H1 (cell line): ENCODE measurements at regions not wholly inside any gene's neighbourhood (a gene's known extent, or its start where the extent isn't known, plus 50 kb on each side); places are given as distances from the start of the nearest gene placed in this dataset.

Experiments used
- CTCF ChIA-PET: fragments of 300-600 bp; sonication (Branson Sonifier 250); formaldehyde crosslinking; loops from one replicate; lab custom pipeline; 2021; ENCODE audit not compliant: partially characterized antibody; lab: Charles Lee
- POLR2A ChIA-PET: fragments of 300-600 bp; sonication (Branson Sonifier 250); formaldehyde crosslinking; loops from one replicate; lab custom pipeline; 2021; ENCODE audit warnings: inconsistent platforms; ENCODE audit not compliant: partially characterized antibody; lab: Charles Lee
- DNase-seq, 2 experiments: peaks; one replicate each; pipeline versions ENCODE4 v3.0.0 to v3.0.0-alpha.2; 2010 to 2022; ENCODE audit warnings: low spot score in 2 of 2, low read depth in 1 of 2, mixed read lengths in 1 of 2
- FAIRE-seq: peaks from 2 replicates; lab custom pipeline; 2011; peaks lifted over from hg19 to GRCh38; lab: Jason Lieb, UNC
- H2AFZ ChIP-seq: 2 replicates; pipeline ENCODE4 v1.8.1; 2012; ENCODE audit warnings: low read length, inconsistent platforms
- H2AK5ac ChIP-seq: 2 replicates; pipeline ENCODE4 v1.6.1; 2013; ENCODE audit warnings: low read depth, low read length
- H2BK120ac ChIP-seq: replicated peaks from 2 replicates; pipeline ENCODE3; 2013; ENCODE audit warnings: low read depth, low read length, inconsistent platforms
- H2BK12ac ChIP-seq: 2 replicates; pipeline ENCODE4 v1.6.1; 2013; ENCODE audit warnings: low read depth, low read length
- H2BK15ac ChIP-seq: 2 replicates; pipeline ENCODE4 v1.6.1; 2013; ENCODE audit warnings: low read length
- H2BK20ac ChIP-seq: 2 replicates; pipeline ENCODE4 v1.6.1; 2013; ENCODE audit warnings: low read length
- H2BK5ac ChIP-seq: 2 replicates; pipeline ENCODE4 v1.6.1; 2013; ENCODE audit warnings: low read depth, low read length
- H3K14ac ChIP-seq: 2 replicates; pipeline ENCODE4 v1.6.1; 2013; ENCODE audit warnings: inconsistent platforms; ENCODE audit not compliant: insufficient read length
- H3K18ac ChIP-seq: 2 replicates; pipeline ENCODE4 v1.6.1; 2013; ENCODE audit warnings: low read length; ENCODE audit errors: extremely low read depth
- H3K23ac ChIP-seq: 2 replicates; pipeline ENCODE4 v1.6.1; 2013; ENCODE audit warnings: inconsistent platforms; ENCODE audit not compliant: insufficient read length
- H3K23me2 ChIP-seq: 2 replicates; pipeline ENCODE4 v1.6.1; 2013; ENCODE audit warnings: low read depth, low read length
- H3K27ac ChIP-seq: 2 replicates; pipeline ENCODE4 v1.6.1; 2011; ENCODE audit warnings: low read depth, low read length, inconsistent platforms
- H3K27me3 ChIP-seq, 4 experiments: replicated peaks in 1 of 4; 1 replicate in 1 of 4; 2 replicates in 3 of 4; pipeline versions ENCODE4 v1.6.1 to v1.8.1; 2011 to 2013; ENCODE audit warnings: low read length in 3 of 4, mild to moderate bottlenecking in 3 of 4, inconsistent platforms in 2 of 4, mixed read lengths in 2 of 4, moderate library complexity in 1 of 4; ENCODE audit not compliant: control insufficient read depth in 3 of 4, insufficient read depth in 3 of 4; ENCODE audit errors: extremely low read depth in 1 of 4
- H3K36me3 ChIP-seq, 4 experiments: 2 replicates each; pipeline versions ENCODE4 v1.6.1 to v1.8.1; 2011 to 2013; ENCODE audit warnings: mild to moderate bottlenecking in 4 of 4, low read length in 3 of 4, moderate library complexity in 2 of 4, control low read depth in 1 of 4, inconsistent platforms in 1 of 4; ENCODE audit not compliant: insufficient read depth in 4 of 4, control insufficient read depth in 2 of 4
- H3K4ac ChIP-seq: replicated peaks from 2 replicates; pipeline ENCODE3; 2013; ENCODE audit warnings: low read length, low read depth, mixed read lengths, inconsistent platforms; ENCODE audit not compliant: insufficient read length
- H3K4me1 ChIP-seq, 4 experiments: replicated peaks in 1 of 4; 1 replicate in 1 of 4; 2 replicates in 3 of 4; pipeline versions ENCODE4 v1.6.1 to v1.8.1; 2011 to 2013; ENCODE audit warnings: low read length in 3 of 4, inconsistent platforms in 2 of 4, mixed read lengths in 1 of 4; ENCODE audit not compliant: insufficient read depth in 4 of 4, control insufficient read depth in 3 of 4
- H3K4me2 ChIP-seq, 2 experiments: 2 replicates each; pipeline versions ENCODE4 v1.6.1 to v1.8.1; 2011 to 2013; ENCODE audit warnings: low read depth in 2 of 2, low read length in 2 of 2, control low read depth in 1 of 2, inconsistent platforms in 1 of 2, mild to moderate bottlenecking in 1 of 2; ENCODE audit not compliant: insufficient read depth in 1 of 2
- H3K4me3 ChIP-seq, 4 experiments: fragments of 200-600, 300-600 bp in 1 of 4; sonication (generic), shearing (Covaris generic), sonication (Bioruptor Twin) in 1 of 4; 2 replicates each; pipeline versions ENCODE4 v1.5.1 to v1.8.1; 2011 to 2016; ENCODE audit warnings: low read length in 4 of 4, low read depth in 3 of 4, control low read depth in 2 of 4, inconsistent platforms in 2 of 4, mild to moderate bottlenecking in 2 of 4, mixed read lengths in 1 of 4, moderate library complexity in 1 of 4; ENCODE audit not compliant: insufficient read depth in 2 of 4; ENCODE audit errors: extremely low read depth in 1 of 4
- H3K56ac ChIP-seq: replicated peaks from 2 replicates; pipeline ENCODE3; 2013; ENCODE audit warnings: low read depth, mild to moderate bottlenecking, mixed read lengths, low read length, inconsistent platforms; ENCODE audit not compliant: insufficient read length
- H3K79me1 ChIP-seq: 2 replicates; pipeline ENCODE4 v1.6.1; 2013; ENCODE audit warnings: low read depth, low read length, control low read depth
- H3K79me2 ChIP-seq, 2 experiments: 2 replicates each; pipeline versions ENCODE4 v1.6.1 to v1.8.1; 2012 to 2013; ENCODE audit warnings: low read length in 2 of 2, mild to moderate bottlenecking in 2 of 2, inconsistent platforms in 1 of 2; ENCODE audit not compliant: insufficient read depth in 2 of 2, control insufficient read depth in 1 of 2
- H3K9ac ChIP-seq, 4 experiments: replicated peaks in 1 of 4; 1 replicate in 1 of 4; 2 replicates in 3 of 4; pipeline versions ENCODE4 v1.6.1 to v1.8.1; 2011 to 2013; ENCODE audit warnings: low read depth in 3 of 4, low read length in 3 of 4, control low read depth in 2 of 4, mild to moderate bottlenecking in 2 of 4, moderate library complexity in 2 of 4, inconsistent platforms in 1 of 4; ENCODE audit errors: extremely low read depth in 1 of 4
- H3K9me3 ChIP-seq, 2 experiments: 2 replicates each; pipeline versions ENCODE4 v1.6.1 to v1.8.1; 2012 to 2013; ENCODE audit warnings: mild to moderate bottlenecking in 2 of 2, moderate library complexity in 2 of 2, control low read depth in 1 of 2, inconsistent platforms in 1 of 2, low read depth in 1 of 2, low read length in 1 of 2, mixed read lengths in 1 of 2; ENCODE audit not compliant: insufficient read depth in 2 of 2
- H4K20me1 ChIP-seq, 2 experiments: replicated peaks in 1 of 2; 2 replicates each; pipeline versions ENCODE3 to v1.8.1; 2011 to 2013; ENCODE audit warnings: inconsistent platforms in 2 of 2, low read length in 2 of 2, mild to moderate bottlenecking in 1 of 2; ENCODE audit not compliant: insufficient read depth in 2 of 2, control insufficient read depth in 1 of 2
- H4K5ac ChIP-seq: 2 replicates; pipeline ENCODE4 v1.6.1; 2013; ENCODE audit warnings: low read length, low read depth, mixed read lengths, inconsistent platforms; ENCODE audit not compliant: insufficient read length
- H4K8ac ChIP-seq: 2 replicates; pipeline ENCODE4 v1.8.0; 2013; ENCODE audit warnings: mild to moderate bottlenecking, moderate library complexity, low read length, inconsistent platforms; ENCODE audit not compliant: insufficient read depth; ENCODE audit errors: extremely low read depth
- H4K91ac ChIP-seq: replicated peaks from 2 replicates; pipeline ENCODE3; 2013; ENCODE audit warnings: low read length, mixed read lengths, inconsistent platforms; ENCODE audit not compliant: insufficient read length
- ATF3 ChIP-seq: IDR thresholded peaks from 2 replicates; pipeline ENCODE4 v1.6.1; 2011; ENCODE audit warnings: low read depth, mild to moderate bottlenecking, low read length; ENCODE audit not compliant: insufficient read depth
- BACH1 ChIP-seq: IDR thresholded peaks from 2 replicates; pipeline ENCODE4 v1.6.1; 2012; ENCODE audit warnings: low read length, improper control_type of control experiment
- CBX8 ChIP-seq: fragments of 300-800, 300-1000 bp; sonication (generic); IDR thresholded peaks from 2 replicates; pipeline ENCODE4 v1.7.1; 2016; ENCODE audit warnings: low read depth, low read length, borderline replicate concordance
- CEBPB ChIP-seq: IDR thresholded peaks from 2 replicates; pipeline ENCODE4 v1.6.1; 2012; ENCODE audit warnings: low read depth, low read length
- CHD2 ChIP-seq: IDR thresholded peaks from 2 replicates; pipeline ENCODE4 v1.6.1; 2012; ENCODE audit warnings: low read length, improper control_type of control experiment
- HDAC6 ChIP-seq: IDR thresholded peaks from one replicate; pipeline ENCODE4 v1.7.1; 2012; ENCODE audit warnings: low read depth, mild to moderate bottlenecking, inconsistent platforms, low read length, moderate library complexity
- JUN ChIP-seq: IDR thresholded peaks from 2 replicates; pipeline ENCODE4 v1.6.1; 2011; ENCODE audit warnings: low read depth, mild to moderate bottlenecking, improper control_type of control experiment, low read length
- KDM5A ChIP-seq: fragments of 200-600 bp; IDR thresholded peaks from 2 replicates; pipeline ENCODE4 v1.7.1; 2012; ENCODE audit warnings: mild to moderate bottlenecking, low read length, inconsistent platforms, mixed read lengths
- NANOG ChIP-seq: IDR thresholded peaks from 2 replicates; pipeline ENCODE4 v1.6.1; 2011; ENCODE audit warnings: low read length, low read depth, mild to moderate bottlenecking, inconsistent platforms; ENCODE audit not compliant: insufficient read depth, poor library complexity, severe bottlenecking
- SUZ12 ChIP-seq: fragments of 200-600 bp; sonication (generic); IDR thresholded peaks from 2 replicates; pipeline ENCODE4 v1.6.1; 2012; ENCODE audit warnings: mild to moderate bottlenecking, inconsistent platforms, low read length, moderate library complexity, mixed read lengths
- TCF12 ChIP-seq: IDR thresholded peaks from 2 replicates; pipeline ENCODE4 v1.6.1; 2011; ENCODE audit warnings: low read depth, mild to moderate bottlenecking, low read length
- WGBS, 2 experiments: shearing (Covaris generic) in 1 of 2; methylation state at CpG; one replicate each; pipeline versions ENCODE4 v1.1.6 to v1.1.7; 2013 to 2015; ENCODE audit warnings: low lambda C conversion rate in 2 of 2, mixed read lengths in 2 of 2, inconsistent platforms in 1 of 2, low coverage in 1 of 2, missing lambda C conversion rate in 1 of 2; ENCODE audit not compliant: insufficient replicate concordance in 2 of 2, insufficient coverage in 1 of 2, insufficient read length in 1 of 2; ENCODE audit errors: extremely low coverage in 1 of 2, missing lambda C conversion rate in 1 of 2; 5-methylcytosine and 5-hydroxymethylcytosine counted together

GRCh38 chr5:68028131-68028727 lies 187.3 kb upstream of the PIK3R1 start:
- CTCF ChIA-PET: no interaction called here
- Histone ChIP-seq H3K4me3 (no peak overlapping the region), H4K8ac (no peak overlapping the region), H2BK12ac (no peak overlapping the region), H3K27me3 (no peaks in the 10 kb centered on the region), H3K18ac (no peak overlapping the region), H4K91ac (no peak overlapping the region), H4K20me1 (no peaks in the 10 kb centered on the region), H2AK5ac (no peak overlapping the region), H3K23me2 (no peaks in the 10 kb centered on the region), H3K56ac (no peak overlapping the region), H3K14ac (no peak overlapping the region), H3K9ac (no peak overlapping the region), H2BK120ac (no peak overlapping the region), H2BK5ac (no peak overlapping the region), H3K4me2 (no peak overlapping the region), H3K79me1 (no peaks in the 10 kb centered on the region), H3K23ac (no peak overlapping the region), H2BK20ac (no peak overlapping the region), H2BK15ac (no peak overlapping the region), H2AFZ (no peak overlapping the region), H4K5ac (no peak overlapping the region), H3K9me3 (no peaks in the 10 kb centered on the region), H3K27ac (no peak overlapping the region), H3K4me1 (no peaks in the 10 kb centered on the region), H3K4ac (no peak overlapping the region), H3K79me2 (no peaks in the 10 kb centered on the region), H3K36me3 (no peaks in the 10 kb centered on the region)
- no peak for DNase-seq
- POLR2A ChIA-PET: no interaction called here
- no peak for FAIRE-seq
- 91% methylated on average over 2 of the region's 2 CpGs; no CpG with 5 or more reads in 1 of the 2 experiments for WGBS, 2 experiments
- no peak for TF ChIP-seq ATF3
- TF ChIP-seq HDAC6: no peak
- TF ChIP-seq TCF12: no peak
- TF ChIP-seq CBX8: no peak
- TF ChIP-seq NANOG: no peak
- no peak for TF ChIP-seq BACH1
- TF ChIP-seq CHD2: no peak
- no peak for TF ChIP-seq SUZ12
- no peak for TF ChIP-seq KDM5A
- TF ChIP-seq CEBPB: no peak
- no peak for TF ChIP-seq JUN
